Right forelimb (tissue), 1 donor: ENCODE measurements at regions not wholly inside any gene's neighbourhood (a gene's known extent, or its start where the extent isn't known, plus 50 kb on each side); places are given as distances from the start of the nearest gene placed in this dataset.
"Not testable (repeated sequence)": the region's sequence is repeated elsewhere in the genome, so short reads cannot be mapped to it uniquely, and the experiment has no call there.

Experiments
- DNase-seq: peaks from one replicate; pipeline ENCODE4 v3.0.0-alpha.2; 2018

GRCh38 chr1:192485692-192486436 lies 89.7 kb upstream of the RGS1 start:
- DNase-seq, result no peak

DNA sequence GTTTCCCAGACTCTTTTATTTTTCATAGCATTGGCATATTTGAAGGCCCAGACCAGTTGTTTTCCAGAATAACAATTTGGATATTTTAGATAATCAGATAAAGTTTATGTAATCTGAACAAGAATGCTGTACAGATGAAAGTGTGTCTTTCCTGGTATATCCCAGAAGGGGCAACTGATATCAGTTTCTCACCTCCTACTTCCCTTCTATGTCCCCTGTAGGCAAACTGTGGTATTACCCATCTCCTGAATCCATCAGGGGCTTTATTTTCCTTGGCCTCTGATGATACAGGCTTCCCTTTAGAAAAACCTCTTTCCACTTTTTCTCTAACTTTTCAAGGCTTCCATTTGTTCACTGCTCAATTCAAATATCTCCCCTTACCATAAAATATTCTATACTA lies 87.5 kb upstream of the RGS1 start:
- DNase-seq, result no peak

GRCh38 chr1:192489047-192489446 lies 86.5 kb upstream of the RGS1 start:
- no peak for DNase-seq

DNA sequence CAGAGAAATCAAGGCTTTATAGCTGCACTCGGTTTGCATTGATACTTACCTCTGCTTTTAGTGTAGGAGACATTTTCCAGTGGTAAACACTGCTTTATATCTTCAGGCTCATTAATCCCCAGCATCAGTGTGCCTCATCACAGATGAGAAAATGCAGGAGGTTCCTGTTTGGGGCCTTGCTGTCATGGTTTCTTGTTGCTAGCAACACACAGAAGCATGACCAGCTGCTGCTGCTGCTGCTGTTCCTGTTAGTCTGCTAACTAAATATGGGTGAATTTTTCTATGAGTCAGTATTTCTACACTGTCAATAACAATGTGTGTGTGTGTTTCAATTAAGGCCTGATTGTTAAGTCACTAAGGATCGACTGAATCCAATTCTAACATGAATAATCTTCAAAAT lies 85.8 kb upstream of the RGS1 start:
- DNase-seq, result no peak

- no peak for DNase-seq
Observed at GRCh38 chr1:192491804-192492554, 83.6 kb upstream of the RGS1 start.

DNA sequence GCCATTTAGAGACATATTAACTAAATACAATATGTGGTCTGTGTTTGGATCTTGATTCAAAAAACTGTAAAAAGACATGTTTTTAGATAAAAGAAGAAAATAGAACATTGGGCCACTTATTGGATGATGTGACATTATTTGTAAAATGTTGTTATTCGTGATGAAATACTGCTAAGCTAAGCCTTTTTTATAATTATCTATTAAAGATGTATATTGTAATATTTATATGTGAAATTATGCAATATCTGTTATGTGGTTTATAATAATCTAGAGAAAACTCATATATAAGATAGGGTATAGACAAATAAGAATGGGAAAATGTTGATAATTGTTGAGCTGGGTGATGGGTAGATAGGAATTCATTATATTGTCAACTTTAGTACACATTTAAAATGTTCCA lies 82.0 kb upstream of the RGS1 start:
- DNase-seq, result no peak

GRCh38 chr1:192496369-192497056 lies 79.1 kb upstream of the RGS1 start:
- no peak for DNase-seq

- no peak for DNase-seq
Observed at GRCh38 chr1:192497214-192497794, 78.3 kb upstream of the RGS1 start.

DNA sequence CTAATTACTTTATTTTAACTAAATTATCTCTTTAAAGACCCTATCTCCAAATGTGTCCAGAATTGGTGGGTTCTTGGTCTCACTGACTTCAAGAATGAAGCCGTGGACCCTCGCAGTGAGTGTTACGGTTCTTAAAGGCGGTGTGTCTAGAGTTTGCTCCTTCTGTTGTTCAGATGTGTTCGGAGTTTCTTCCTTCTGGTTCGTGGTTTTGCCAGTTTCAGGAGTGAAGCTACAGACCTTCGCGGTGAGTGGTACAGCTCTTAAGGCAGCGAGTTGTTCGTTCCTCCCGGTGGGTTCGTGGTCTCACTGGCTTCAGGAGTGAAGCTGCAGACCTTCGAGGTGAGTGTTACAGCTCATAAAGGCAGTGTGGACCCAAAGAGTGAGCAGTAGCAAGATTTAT lies 77.5 kb upstream of the RGS1 start:
- not testable (repeated sequence) for DNase-seq

- DNase-seq, result not testable (repeated sequence)
Observed at GRCh38 chr1:192499061-192499581, 76.5 kb upstream of the RGS1 start.

- not testable (repeated sequence) for DNase-seq
Observed at GRCh38 chr1:192500541-192500940, 75.0 kb upstream of the RGS1 start.

- DNase-seq, result no peak
Observed at GRCh38 chr1:192506741-192507155, 68.8 kb upstream of the RGS1 start.

DNA sequence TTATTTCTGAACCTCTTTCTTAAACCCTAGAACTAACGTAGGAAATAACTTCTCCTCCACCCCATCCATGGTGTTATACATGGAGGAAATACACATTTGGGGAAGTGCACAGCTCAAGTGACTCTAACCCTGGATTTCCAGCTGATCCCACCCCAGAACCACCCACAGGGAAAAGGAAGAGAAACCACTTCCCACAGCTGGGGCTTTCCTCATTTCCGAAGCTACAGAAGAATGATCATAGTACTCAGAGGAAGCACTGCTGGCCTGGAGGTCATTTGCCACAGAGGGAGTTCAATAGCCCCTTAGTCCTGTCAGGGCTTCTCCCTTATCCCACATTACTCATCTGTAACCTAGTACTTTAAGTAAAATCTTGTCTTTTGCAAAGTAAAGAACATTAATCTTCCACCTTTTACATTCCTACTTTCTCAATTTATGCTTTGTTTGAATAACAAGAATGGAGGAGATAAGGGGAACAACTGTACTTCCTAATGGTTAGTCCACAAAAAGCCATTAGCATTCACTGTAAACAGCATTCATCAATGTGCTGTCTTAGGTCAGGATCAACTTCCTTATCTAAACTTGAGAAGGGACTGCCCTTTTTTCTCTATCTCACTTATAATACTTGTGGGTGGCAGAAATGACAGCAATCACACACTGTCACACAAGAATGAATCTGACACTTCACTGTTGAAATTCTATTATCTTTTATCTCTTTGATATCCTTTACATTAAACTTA lies 63.0 kb upstream of the RGS1 start:
- DNase-seq, result no peak

- DNase-seq, result no peak
Observed at GRCh38 chr1:192513196-192513595, 62.4 kb upstream of the RGS1 start.

DNA sequence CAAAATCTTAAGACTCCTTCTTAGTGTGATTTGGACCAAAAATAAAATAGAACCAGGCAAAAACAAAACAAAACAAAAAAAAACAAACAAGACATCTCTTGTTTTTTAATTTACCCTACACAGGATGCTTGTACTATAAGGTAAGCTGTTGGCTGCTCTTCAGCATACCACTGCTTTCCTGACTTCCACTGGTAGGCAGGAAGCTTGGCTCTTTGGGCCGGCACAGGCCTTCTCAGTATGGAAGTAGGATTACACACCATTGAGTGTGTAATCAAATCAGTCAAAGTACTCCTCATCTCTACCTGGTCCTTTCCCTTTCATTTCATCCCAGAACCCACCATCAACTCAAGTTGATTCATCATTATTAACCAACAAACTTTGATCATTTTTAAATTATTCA lies 61.9 kb upstream of the RGS1 start:
- DNase-seq, result no peak

DNA sequence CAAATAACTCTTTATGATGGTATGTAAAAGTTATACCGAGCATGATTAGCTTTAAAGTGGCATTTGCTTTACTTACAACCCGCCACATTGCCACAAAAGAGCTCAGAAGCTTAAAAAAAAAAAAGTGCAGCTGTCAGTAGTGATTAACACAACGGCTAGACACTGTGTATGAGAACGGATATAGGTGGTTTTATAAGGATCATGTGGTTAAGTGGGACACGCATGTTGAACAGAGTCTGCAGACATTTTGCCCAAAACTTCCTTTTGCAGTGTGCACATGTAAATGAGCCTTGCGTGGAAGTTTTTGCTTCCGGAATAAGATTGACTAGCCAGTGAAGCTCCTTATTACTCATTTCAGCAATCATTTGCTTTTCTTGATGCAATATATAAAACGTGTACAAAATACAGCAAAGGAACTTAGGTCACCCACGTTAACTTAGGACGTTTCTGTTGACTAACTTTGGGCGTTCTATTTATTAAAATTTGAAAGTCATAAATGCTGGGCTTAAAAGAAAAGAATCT lies 58.7 kb upstream of the RGS1 start:
- no peak for DNase-seq

- DNase-seq, result not testable (repeated sequence)
Observed at GRCh38 chr1:192517716-192518355, 57.7 kb upstream of the RGS1 start.

DNA sequence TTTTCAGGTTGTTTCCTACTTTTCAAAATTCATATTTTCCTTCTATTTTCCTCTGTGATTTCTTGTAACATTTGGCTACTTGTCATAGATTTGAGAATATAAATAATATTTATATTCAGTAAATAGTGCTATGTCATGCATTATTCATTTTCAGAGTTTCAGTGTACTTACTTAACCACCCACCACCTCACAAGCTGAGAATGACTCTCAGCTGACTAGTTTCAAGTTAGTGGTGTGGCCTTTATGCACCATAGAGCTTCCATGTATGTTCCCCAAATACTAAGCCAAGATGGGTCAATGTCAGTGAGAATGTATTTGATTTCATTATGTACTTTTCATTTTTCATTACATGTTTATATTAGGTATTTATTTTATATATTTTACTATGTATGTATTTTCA lies 56.9 kb upstream of the RGS1 start:
- no peak for DNase-seq

- no peak for DNase-seq
Observed at GRCh38 chr1:192521734-192522133, 53.8 kb upstream of the RGS1 start.

DNA sequence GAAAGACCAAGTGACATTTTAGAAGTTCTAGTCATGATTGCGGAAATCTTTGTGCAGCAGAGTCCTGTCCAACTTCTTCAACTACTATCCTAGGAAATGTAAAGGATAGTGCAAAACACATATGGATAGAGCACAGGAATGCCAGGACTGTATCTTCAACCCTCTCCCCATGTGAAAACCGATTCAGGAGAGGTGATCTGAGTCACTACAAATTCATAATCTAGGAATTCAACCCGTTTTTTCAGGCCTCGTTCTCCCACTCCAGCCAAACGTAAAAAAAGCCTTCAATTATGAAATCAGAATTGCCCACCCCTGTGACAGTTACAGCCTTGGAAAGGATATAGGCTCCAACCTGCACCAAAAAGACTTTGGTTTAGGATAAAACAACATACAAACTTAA lies 52.9 kb upstream of the RGS1 start:
- DNase-seq, result no peak

- DNase-seq, result no peak
Observed at GRCh38 chr1:192524223-192524622, 51.4 kb upstream of the RGS1 start.
